ENCODE measurements at regions not wholly inside any gene's neighbourhood (a gene's known extent, or its start where the extent isn't known, plus 50 kb on each side); places are given as distances from the start of the nearest gene placed in this dataset.

DNA sequence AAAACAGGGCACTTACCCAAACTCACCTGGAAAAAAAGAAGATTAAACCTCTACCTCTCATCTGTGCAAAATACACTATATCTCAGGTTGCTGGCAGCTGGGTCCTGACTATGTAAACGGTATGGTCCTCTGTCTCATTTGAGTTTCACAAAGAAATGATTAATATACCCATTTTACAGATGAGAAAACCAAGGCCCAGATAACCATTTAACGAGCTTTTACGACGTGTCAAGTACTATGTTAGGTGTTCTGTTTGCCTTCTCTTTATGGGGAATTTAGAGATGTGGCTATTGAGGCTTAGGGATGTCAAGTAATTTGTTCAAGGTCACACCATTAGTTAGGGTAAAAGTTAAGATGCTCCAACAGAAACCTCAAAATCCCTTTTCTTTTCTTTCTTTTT is 140.4 kb upstream of the USP24 start:
- ATAC-seq (no peak), DNase-seq (ENCODE audit: low read depth in 1 of 2, low spot score in 1 of 2) (no peak), FAIRE-seq (no peak)
- Histone ChIP-seq H3K4me3 (no peak overlapping the region), H3K4me1 (no peaks in the 10 kb centered on the region), H3K4me2 (no peak overlapping the region), H3K27ac (no peak overlapping the region), H3K9me3 (no peaks in the 10 kb centered on the region)
- POLR2A ChIA-PET = no interaction called here
- CTCF ChIA-PET = interaction anchor here (1.1 kb wide), 1 partner anchor 30 kb away, joined by 3 read pairs; no protein-coding TSS in a partner anchor
- 83% methylated on average over 4 of the region's 4 CpGs for WGBS (ENCODE audit: missing lambda C conversion rate)
- TF ChIP-seq RNF2 (IDR thresholded peaks at IDR 0.05; ENCODE audit: borderline replicate concordance, low read depth) = no peak
- no peak for TF ChIP-seq CEBPB (IDR thresholded peaks at IDR 0.05)
- no peak for TF ChIP-seq POLR2AphosphoS2 (conservative IDR thresholded peaks at IDR 0.05; ENCODE audit: low read length)
- TF ChIP-seq ELK1 (IDR thresholded peaks at IDR 0.05; ENCODE audit: low read depth, low read length) = no peak
- no peak for TF ChIP-seq NPAS2 (CRISPR knock-in tag; IDR thresholded peaks at IDR 0.05; ENCODE audit: borderline replicate concordance)
- TF ChIP-seq HOXA7 (CRISPR knock-in tag; IDR thresholded peaks at IDR 0.05) = no peak
- TF ChIP-seq KDM1A (IDR thresholded peaks at IDR 0.05; ENCODE audit: low read depth) = no peak
- TF ChIP-seq HEYL (CRISPR knock-in tag; IDR thresholded peaks at IDR 0.05) = no peak
- no peak for TF ChIP-seq CBX8 (IDR thresholded peaks at IDR 0.05)
- no peak for TF ChIP-seq CBX2 (IDR thresholded peaks at IDR 0.05; ENCODE audit: borderline replicate concordance, low read depth)
- no peak for TF ChIP-seq EP300 (IDR thresholded peaks at IDR 0.05)
- no peak for TF ChIP-seq BHLHE40 (IDR thresholded peaks at IDR 0.05; ENCODE audit: low read depth, low read length)

GRCh38 chr1:55353707-55354620 is 138.8 kb upstream of the USP24 start:
- TF ChIP-seq, protein P1, sequence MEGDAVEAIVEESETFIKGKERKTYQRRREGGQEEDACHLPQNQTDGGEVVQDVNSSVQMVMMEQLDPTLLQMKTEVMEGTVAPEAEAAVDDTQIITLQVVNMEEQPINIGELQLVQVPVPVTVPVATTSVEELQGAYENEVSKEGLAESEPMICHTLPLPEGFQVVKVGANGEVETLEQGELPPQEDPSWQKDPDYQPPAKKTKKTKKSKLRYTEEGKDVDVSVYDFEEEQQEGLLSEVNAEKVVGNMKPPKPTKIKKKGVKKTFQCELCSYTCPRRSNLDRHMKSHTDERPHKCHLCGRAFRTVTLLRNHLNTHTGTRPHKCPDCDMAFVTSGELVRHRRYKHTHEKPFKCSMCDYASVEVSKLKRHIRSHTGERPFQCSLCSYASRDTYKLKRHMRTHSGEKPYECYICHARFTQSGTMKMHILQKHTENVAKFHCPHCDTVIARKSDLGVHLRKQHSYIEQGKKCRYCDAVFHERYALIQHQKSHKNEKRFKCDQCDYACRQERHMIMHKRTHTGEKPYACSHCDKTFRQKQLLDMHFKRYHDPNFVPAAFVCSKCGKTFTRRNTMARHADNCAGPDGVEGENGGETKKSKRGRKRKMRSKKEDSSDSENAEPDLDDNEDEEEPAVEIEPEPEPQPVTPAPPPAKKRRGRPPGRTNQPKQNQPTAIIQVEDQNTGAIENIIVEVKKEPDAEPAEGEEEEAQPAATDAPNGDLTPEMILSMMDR (IDR thresholded peaks at IDR 0.05) = no peak
- TF ChIP-seq ZFP36 (IDR thresholded peaks at IDR 0.05; ENCODE audit: borderline replicate concordance, partially characterized antibody) (no peak), TP53 (CRISPR knock-in tag; IDR thresholded peaks at IDR 0.05) (no peak), CBX2 (IDR thresholded peaks at IDR 0.05; ENCODE audit: borderline replicate concordance, low read depth) (no peak), ESRRA (IDR thresholded peaks at IDR 0.05; ENCODE audit: borderline replicate concordance, low read length) (no peak), KDM5A (IDR thresholded peaks at IDR 0.05) (no peak), RAD21 (conservative IDR thresholded peaks at IDR 0.05 in 1 of 2, IDR thresholded peaks at IDR 0.05 in 1 of 2) (no peak), RNF2 (IDR thresholded peaks at IDR 0.05; ENCODE audit: borderline replicate concordance, low read depth) (no peak), GATA3 (IDR thresholded peaks at IDR 0.05; ENCODE audit: borderline replicate concordance) (no peak), RARB (CRISPR knock-in tag; IDR thresholded peaks at IDR 0.05) (no peak), NFE2L2 (conservative IDR thresholded peaks at IDR 0.05; ENCODE audit: low read length) (no peak), HDAC2 (IDR thresholded peaks at IDR 0.05) (no peak), CBX8 (IDR thresholded peaks at IDR 0.05) (no peak), CEBPB (IDR thresholded peaks at IDR 0.05) (no peak)
- TF ChIP-seq, protein P2, sequence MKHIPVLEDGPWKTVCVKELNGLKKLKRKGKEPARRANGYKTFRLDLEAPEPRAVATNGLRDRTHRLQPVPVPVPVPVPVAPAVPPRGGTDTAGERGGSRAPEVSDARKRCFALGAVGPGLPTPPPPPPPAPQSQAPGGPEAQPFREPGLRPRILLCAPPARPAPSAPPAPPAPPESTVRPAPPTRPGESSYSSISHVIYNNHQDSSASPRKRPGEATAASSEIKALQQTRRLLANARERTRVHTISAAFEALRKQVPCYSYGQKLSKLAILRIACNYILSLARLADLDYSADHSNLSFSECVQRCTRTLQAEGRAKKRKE (CRISPR knock-in tag; IDR thresholded peaks at IDR 0.05; ENCODE audit: low read depth) = no peak
- WGBS (ENCODE audit: missing lambda C conversion rate) = 89% methylated on average over 10 of the region's 10 CpGs
- Histone ChIP-seq H3K4me3 (no peak overlapping the region), H3K4me1 (no peaks in the 10 kb centered on the region), H3K9me3 (no peaks in the 10 kb centered on the region), H3K4me2 (no peak overlapping the region), H3K27ac (no peak overlapping the region)
- CTCF ChIA-PET = interaction anchor here (0.6 kb wide), 1 partner anchor 34 kb away, joined by 3 read pairs; no protein-coding TSS in a partner anchor
- ATAC-seq = no peak
- POLR2A ChIA-PET = no interaction called here
- FAIRE-seq = no peak
- DNase-seq (ENCODE audit: low read depth in 1 of 2, low spot score in 1 of 2) = no peak
